Heart right ventricle (tissue), 16 donors: ENCODE measurements at regions not wholly inside any gene's neighbourhood (a gene's known extent, or its start where the extent isn't known, plus 50 kb on each side); places are given as distances from the start of the nearest gene placed in this dataset.

Source experiments
- ATAC-seq, 8 donors: fragments of 200-7000 bp; cut with Tn5 transposase; one replicate each; pipeline ENCODE4 v1.9.1; 2020; ENCODE audit warnings: mild to moderate bottlenecking in 8 of 8, moderate library complexity in 8 of 8, moderate number of reproducible peaks in 1 of 8
- DNase-seq, 2 donors: peaks; one replicate each; pipeline ENCODE4 v3.0.0-alpha.2; 2020
- H3K27ac ChIP-seq, 10 donors: fragments of 200-600 bp; sonication (generic) in 2 of 10; one replicate each; pipeline versions ENCODE4 v1.5.0 to v1.8.0; 2020 to 2022; ENCODE audit warnings: mild to moderate bottlenecking in 3 of 10
- H3K27me3 ChIP-seq, 7 donors: fragments of 200-600 bp; one replicate each; pipeline ENCODE4 v1.8.0; 2021 to 2022; ENCODE audit warnings: mild to moderate bottlenecking in 2 of 7
- H3K36me3 ChIP-seq, 9 donors: fragments of 200-600 bp; sonication (generic) in 1 of 9; one replicate each; pipeline versions ENCODE4 v1.5.0 to v1.8.0; 2020 to 2022; ENCODE audit warnings: mild to moderate bottlenecking in 2 of 9
- H3K4me1 ChIP-seq, 9 donors: fragments of 200-600 bp; sonication (generic) in 1 of 9; one replicate each; pipeline versions ENCODE4 v1.5.0 to v1.8.0; 2020 to 2022; ENCODE audit warnings: mild to moderate bottlenecking in 4 of 9
- H3K4me3 ChIP-seq, 10 donors: fragments of 200-600 bp; sonication (generic) in 2 of 10; one replicate each; pipeline versions ENCODE4 v1.5.0 to v1.8.0; 2020 to 2022; ENCODE audit warnings: mild to moderate bottlenecking in 7 of 10, moderate library complexity in 2 of 10
- H3K9me3 ChIP-seq, 11 donors: fragments of 200-600 bp in 10 of 11; sonication (generic) in 2 of 11; one replicate each; pipeline versions ENCODE4 v1.5.0 to v1.8.0; 2013 to 2022; ENCODE audit warnings: mild to moderate bottlenecking in 2 of 11, control low read depth in 1 of 11, moderate library complexity in 1 of 11
- CTCF ChIP-seq, 9 donors: fragments of 200-600 bp; sonication (generic) in 2 of 9; IDR thresholded peaks; one replicate each; pipeline versions ENCODE4 v1.5.0 to v1.8.0; 2021 to 2022; ENCODE audit warnings: antibody characterized with exemption in 9 of 9, mild to moderate bottlenecking in 5 of 9, moderate library complexity in 1 of 9
- WGBS, 2 donors: extraction: QIAGEN DNeasy Blood & Tissue Kit; methylation state at CpG; one replicate each; pipeline ENCODE4 v1.1.7; 2013; ENCODE audit warnings: inconsistent platforms in 1 of 2; 5-methylcytosine and 5-hydroxymethylcytosine counted together
- intact Hi-C, 10 donors: fragments of 100-400 bp; cut with DNase I; formaldehyde crosslinking; loops; one replicate each; pipeline versions ENCODE4 v1.11.1 to v1.14.2; 2022
- donor health status: Arrhythmogenic right ventricular cardiomyopathy.
- donor health status: ischemic (EF 13 %, LVEDD 7.1; RV severe dilation, severe dysfunction).
- donor health status: healthy with polysubstance abuse.
- donor health status: DM: no; HTN: yes; CAD: no.
- donor health status: DM: no; HTN: no; CAD: no.
- donor health status: ischemic (EF 25% LVEDD 6.9; RV normal size, moderate dysfunction).
- donor health status: ischemic (EF 25% LVEDD 5.7; RV mildly dilated, moderate dysfunction).
- donor health status: healthy.
- donor health status: DM: yes; HTN: yes; CAD: no.
- donor health status: Ischemic cardiomyopathy.
- donor health status: ischemic (EF 35%, LVEDD 5.7; RV mildly dilated, moderate dysfunction).
- donor health status: nonischemic (EF 11% LVEDD 7.7; RV severe dilation, severe dysfunction).
- donor health status: DM: yes; HTN: yes; CAD: no.
- donor health status: PGD.
- donor health status: ischemic (EF 29% LVEDD 5.4; RV normal size, mild dysfunction).
- donor health status: nonischemic (EF 23%, LVEDD 6.1; RV moderate dilation, normal function).

- no peaks in the 10 kb centered on the region for H3K27me3 ChIP-seq
- 53 to 54% methylated on average over 1 of the region's 1 CpG for WGBS, 2 donors
- no peak overlapping the region for H3K4me3 ChIP-seq
- no peaks in the 10 kb centered on the region for H3K36me3 ChIP-seq
- H3K4me1 ChIP-seq = peaks cover 0 to 12% (median 0%) of the 10 kb centered on the region in 9 donors
- ATAC-seq = no peak
- TF ChIP-seq CTCF (IDR thresholded peaks at IDR 0.05) = no peak
- DNase-seq = no peak
- intact Hi-C loops = no loop called here
- no peak overlapping the region for H3K27ac ChIP-seq
- H3K9me3 ChIP-seq = no peaks in the 10 kb centered on the region
Measured at GRCh38 chr9:106074006-106074405, 379.7 kb downstream of the TMEM38B start.

GRCh38 chr9:106075236-106075959 is 381.1 kb downstream of the TMEM38B start:
- ATAC-seq (no peak), DNase-seq (no peak)
- no peak overlapping the region for H3K4me3 ChIP-seq
- H3K9me3 ChIP-seq = no peaks in the 10 kb centered on the region
- H3K36me3 ChIP-seq = no peaks in the 10 kb centered on the region
- H3K27me3 ChIP-seq = no peaks in the 10 kb centered on the region
- WGBS, 2 donors = 74 to 81% methylated on average over 3 of the region's 3 CpGs
- H3K4me1 ChIP-seq = peaks cover 0 to 6% (median 0%) of the 10 kb centered on the region in 9 donors
- no peak overlapping the region for H3K27ac ChIP-seq
- intact Hi-C loops = no loop called here
- TF ChIP-seq CTCF (IDR thresholded peaks at IDR 0.05) = no peak

- intact Hi-C loops = no loop called here
- H3K27ac ChIP-seq = no peak overlapping the region
- H3K4me3 ChIP-seq = no peak overlapping the region
- ATAC-seq (no peak), DNase-seq (no peak)
- no peaks in the 10 kb centered on the region for H3K27me3 ChIP-seq
- no peaks in the 10 kb centered on the region for H3K36me3 ChIP-seq
- TF ChIP-seq CTCF (IDR thresholded peaks at IDR 0.05) = no peak
- H3K9me3 ChIP-seq = no peaks in the 10 kb centered on the region
- WGBS, 2 donors = 70 to 78% methylated on average over 1 of the region's 1 CpG
- peaks cover 0 to 5% (median 0%) of the 10 kb centered on the region in 9 donors for H3K4me1 ChIP-seq
Measured at GRCh38 chr9:106075960-106076327, 381.6 kb downstream of the TMEM38B start.

- no peak for TF ChIP-seq CTCF (IDR thresholded peaks at IDR 0.05)
Measured at GRCh38 chr9:106076711-106077110, 382.4 kb downstream of the TMEM38B start.

More at GRCh38 chr9:106076711-106077110, 382.4 kb downstream of the TMEM38B start:
- Histone ChIP-seq H3K36me3 (no peaks in the 10 kb centered on the region), H3K4me1 (peaks cover 0 to 5% (median 0%) of the 10 kb centered on the region in 9 donors), H3K27ac (no peak overlapping the region), H3K9me3 (no peaks in the 10 kb centered on the region), H3K27me3 (no peaks in the 10 kb centered on the region), H3K4me3 (no peak overlapping the region)
- intact Hi-C loops = no loop called here
- no peak for ATAC-seq
- WGBS, 2 donors = 0 to 50% methylated on average over 1 of the region's 1 CpG
- no peak for DNase-seq
